Upper lobe of left lung (tissue), 4 donors: ENCODE measurements at regions not wholly inside any gene's neighbourhood (a gene's known extent, or its start where the extent isn't known, plus 50 kb on each side); places are given as distances from the start of the nearest gene placed in this dataset.

Source experiments
- CTCF ChIP-seq, 6 experiments: fragments of 450-650 bp in 4 of 6; fragments of 200-600 bp in 2 of 6; sonication (generic) in 2 of 6; IDR thresholded peaks; one replicate each; pipeline ENCODE4 v1.5.1; 2016 to 2019; ENCODE audit warnings: antibody characterized with exemption in 6 of 6
- POLR2A ChIP-seq, 4 donors: fragments of 450-650 bp; IDR thresholded peaks; one replicate each; pipeline ENCODE4 v1.5.1; 2016 to 2017; ENCODE audit warnings: antibody characterized with exemption in 4 of 4, mild to moderate bottlenecking in 2 of 4
- POLR2AphosphoS5 ChIP-seq, 2 donors: sonication (generic); formaldehyde crosslinking; IDR thresholded peaks; one replicate each; pipeline ENCODE4 v1.5.1; 2017; ENCODE audit warnings: antibody characterized with exemption in 2 of 2

GRCh38 chr18:70553936-70554260 is 265.1 kb downstream of the SOCS6 start:
- TF ChIP-seq POLR2AphosphoS5 (IDR thresholded peaks at IDR 0.05) (no peak), CTCF (IDR thresholded peaks at IDR 0.05) (no peak), POLR2A (IDR thresholded peaks at IDR 0.05) (no peak)
